ENCODE measurements at regions not wholly inside any gene's neighbourhood (a gene's known extent, or its start where the extent isn't known, plus 50 kb on each side); places are given as distances from the start of the nearest gene placed in this dataset.

DNA sequence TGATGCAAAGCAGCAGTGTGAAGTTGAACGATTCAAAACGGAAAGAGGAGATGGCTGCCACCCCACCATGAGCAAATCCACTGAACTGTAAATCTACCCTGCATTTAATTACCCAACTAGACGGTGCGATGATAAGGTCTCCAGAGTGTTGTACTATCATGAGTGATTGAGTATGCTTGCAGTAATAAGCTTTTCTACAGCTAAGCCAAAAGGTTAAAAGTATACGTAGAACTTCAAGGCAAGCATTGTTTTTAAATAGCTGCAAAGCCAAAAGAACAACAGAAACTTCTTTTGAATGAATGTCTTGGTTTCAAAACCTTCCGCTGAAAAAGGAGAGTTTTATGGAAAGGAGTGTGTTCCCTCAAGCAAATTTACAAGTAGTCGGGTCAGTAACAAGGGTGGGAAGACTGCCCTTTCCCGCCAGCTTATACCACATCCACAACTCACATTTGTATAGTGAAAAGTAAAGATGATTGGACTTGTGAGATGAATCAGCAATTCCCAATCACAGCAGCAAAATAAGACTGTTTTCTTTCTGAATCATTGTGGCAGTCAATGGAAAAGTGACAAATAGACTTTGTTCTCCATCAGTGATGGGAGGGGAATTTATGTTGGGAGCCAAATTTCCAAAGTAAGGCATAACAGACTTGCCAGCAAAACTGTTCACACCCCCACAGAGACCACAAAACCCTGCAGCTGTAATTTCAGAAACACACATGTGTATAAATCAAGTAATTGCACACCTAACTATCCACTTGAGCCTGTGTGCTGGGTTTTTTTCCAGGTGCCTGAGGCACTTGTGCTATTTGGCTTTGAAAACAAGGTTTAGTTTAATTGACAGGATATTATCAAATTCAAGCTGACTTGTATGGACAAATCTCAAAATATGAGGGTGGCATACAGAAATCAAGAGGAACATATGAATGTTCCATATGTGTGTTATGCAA, 407.7 kb upstream of the GRAMD2B start:
- TF ChIP-seq, protein P1, sequence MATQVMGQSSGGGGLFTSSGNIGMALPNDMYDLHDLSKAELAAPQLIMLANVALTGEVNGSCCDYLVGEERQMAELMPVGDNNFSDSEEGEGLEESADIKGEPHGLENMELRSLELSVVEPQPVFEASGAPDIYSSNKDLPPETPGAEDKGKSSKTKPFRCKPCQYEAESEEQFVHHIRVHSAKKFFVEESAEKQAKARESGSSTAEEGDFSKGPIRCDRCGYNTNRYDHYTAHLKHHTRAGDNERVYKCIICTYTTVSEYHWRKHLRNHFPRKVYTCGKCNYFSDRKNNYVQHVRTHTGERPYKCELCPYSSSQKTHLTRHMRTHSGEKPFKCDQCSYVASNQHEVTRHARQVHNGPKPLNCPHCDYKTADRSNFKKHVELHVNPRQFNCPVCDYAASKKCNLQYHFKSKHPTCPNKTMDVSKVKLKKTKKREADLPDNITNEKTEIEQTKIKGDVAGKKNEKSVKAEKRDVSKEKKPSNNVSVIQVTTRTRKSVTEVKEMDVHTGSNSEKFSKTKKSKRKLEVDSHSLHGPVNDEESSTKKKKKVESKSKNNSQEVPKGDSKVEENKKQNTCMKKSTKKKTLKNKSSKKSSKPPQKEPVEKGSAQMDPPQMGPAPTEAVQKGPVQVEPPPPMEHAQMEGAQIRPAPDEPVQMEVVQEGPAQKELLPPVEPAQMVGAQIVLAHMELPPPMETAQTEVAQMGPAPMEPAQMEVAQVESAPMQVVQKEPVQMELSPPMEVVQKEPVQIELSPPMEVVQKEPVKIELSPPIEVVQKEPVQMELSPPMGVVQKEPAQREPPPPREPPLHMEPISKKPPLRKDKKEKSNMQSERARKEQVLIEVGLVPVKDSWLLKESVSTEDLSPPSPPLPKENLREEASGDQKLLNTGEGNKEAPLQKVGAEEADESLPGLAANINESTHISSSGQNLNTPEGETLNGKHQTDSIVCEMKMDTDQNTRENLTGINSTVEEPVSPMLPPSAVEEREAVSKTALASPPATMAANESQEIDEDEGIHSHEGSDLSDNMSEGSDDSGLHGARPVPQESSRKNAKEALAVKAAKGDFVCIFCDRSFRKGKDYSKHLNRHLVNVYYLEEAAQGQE (IDR thresholded peaks at IDR 0.05; ENCODE audit: low read depth), result no peak
- no peak for TF ChIP-seq NFIC (IDR thresholded peaks at IDR 0.05)
- TF ChIP-seq RAD21 (IDR thresholded peaks at IDR 0.05; ENCODE audit: low read depth), result no peak
- TF ChIP-seq TEAD4 (IDR thresholded peaks at IDR 0.05), result no peak
- TF ChIP-seq YY1 (IDR thresholded peaks at IDR 0.05; ENCODE audit: low read depth), result no peak
- TF ChIP-seq, protein P2, sequence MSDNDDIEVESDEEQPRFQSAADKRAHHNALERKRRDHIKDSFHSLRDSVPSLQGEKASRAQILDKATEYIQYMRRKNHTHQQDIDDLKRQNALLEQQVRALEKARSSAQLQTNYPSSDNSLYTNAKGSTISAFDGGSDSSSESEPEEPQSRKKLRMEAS (IDR thresholded peaks at IDR 0.05), result no peak
- no peak for TF ChIP-seq TAF1 (IDR thresholded peaks at IDR 0.05; ENCODE audit: low read depth)
